ENCODE measurements at regions not wholly inside any gene's neighbourhood (a gene's known extent, or its start where the extent isn't known, plus 50 kb on each side); places are given as distances from the start of the nearest gene placed in this dataset.

DNA sequence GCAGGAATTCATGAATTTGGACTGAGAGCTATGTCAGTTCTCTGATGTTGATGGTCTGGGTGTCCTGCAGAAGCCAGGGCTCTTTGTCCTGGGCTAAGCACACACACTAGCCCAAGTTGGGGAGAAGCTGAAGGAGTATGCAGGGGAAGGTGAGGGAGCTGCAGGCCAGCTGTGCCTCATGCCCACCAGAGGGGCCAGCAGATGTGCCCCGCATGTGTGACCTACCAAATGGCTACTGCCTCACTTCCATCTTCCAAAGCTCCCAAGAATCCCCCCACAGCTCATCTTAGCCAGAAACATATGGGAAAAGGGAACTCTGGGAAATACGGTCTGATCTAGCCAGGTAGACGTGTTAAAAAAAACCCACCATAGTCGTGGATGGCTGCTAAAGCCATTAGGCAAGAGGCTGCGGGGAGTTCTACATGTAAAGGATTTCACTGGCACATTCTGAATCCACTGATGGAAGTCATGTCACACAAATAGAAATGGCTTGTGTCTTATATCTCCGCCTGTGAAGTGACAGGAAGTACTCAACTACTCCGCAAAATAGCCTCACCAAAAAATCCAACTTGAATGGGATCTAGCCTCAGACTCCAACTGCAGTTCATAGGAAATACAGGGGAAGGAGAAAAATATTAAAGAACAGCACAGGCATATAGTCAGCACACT lies 96.3 kb upstream of the CLMP start:
- no peak for DNase-seq (ENCODE audit: low spot score)
- TF ChIP-seq, protein P1, sequence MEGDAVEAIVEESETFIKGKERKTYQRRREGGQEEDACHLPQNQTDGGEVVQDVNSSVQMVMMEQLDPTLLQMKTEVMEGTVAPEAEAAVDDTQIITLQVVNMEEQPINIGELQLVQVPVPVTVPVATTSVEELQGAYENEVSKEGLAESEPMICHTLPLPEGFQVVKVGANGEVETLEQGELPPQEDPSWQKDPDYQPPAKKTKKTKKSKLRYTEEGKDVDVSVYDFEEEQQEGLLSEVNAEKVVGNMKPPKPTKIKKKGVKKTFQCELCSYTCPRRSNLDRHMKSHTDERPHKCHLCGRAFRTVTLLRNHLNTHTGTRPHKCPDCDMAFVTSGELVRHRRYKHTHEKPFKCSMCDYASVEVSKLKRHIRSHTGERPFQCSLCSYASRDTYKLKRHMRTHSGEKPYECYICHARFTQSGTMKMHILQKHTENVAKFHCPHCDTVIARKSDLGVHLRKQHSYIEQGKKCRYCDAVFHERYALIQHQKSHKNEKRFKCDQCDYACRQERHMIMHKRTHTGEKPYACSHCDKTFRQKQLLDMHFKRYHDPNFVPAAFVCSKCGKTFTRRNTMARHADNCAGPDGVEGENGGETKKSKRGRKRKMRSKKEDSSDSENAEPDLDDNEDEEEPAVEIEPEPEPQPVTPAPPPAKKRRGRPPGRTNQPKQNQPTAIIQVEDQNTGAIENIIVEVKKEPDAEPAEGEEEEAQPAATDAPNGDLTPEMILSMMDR (IDR thresholded peaks at IDR 0.05; ENCODE audit: extremely low read depth, missing control alignments) = no peak

DNA sequence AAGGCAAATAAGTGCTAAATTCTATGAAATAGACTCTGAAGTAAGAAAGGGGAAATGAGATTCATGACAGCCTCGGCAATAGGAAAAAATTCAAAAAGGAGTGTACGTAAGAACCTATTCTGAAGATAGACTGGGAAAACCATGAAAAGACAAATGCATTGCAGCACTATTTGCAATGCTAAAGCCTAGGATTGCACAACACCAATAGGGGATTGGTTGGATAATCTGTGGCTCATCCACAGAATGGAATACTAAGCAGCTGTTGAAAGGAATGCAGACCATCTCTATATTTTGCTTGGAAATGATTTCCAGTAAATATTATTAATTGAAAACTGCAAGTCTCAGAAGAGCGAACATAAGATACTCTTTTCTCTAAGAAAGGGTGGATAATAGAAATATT lies 91.7 kb upstream of the CLMP start:
- TF ChIP-seq, protein P1 (IDR thresholded peaks at IDR 0.05; ENCODE audit: extremely low read depth, missing control alignments) = no peak
- no peak for DNase-seq (ENCODE audit: low spot score)

DNA sequence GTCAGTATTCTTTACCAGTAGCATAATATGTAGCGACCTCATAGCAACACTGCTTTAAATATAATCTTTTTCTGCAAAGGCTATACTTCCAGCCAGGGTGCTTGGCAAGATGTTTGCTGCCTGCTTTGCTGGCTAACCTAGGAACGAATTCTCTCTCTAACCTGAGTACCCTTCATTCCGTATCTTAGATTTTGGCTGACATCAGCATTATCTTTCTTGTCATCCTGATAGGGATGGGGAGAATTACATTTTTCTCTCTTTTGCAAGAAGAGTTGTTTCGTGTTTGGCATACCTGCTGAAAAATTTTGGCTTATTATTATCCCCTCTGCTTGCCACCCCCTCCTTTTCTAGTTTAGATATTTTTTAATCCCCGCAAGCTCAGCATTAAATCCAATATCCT lies 91.2 kb upstream of the CLMP start:
- no peak for DNase-seq (ENCODE audit: low spot score)
- TF ChIP-seq, protein P1 (IDR thresholded peaks at IDR 0.05; ENCODE audit: extremely low read depth, missing control alignments) = no peak

DNA sequence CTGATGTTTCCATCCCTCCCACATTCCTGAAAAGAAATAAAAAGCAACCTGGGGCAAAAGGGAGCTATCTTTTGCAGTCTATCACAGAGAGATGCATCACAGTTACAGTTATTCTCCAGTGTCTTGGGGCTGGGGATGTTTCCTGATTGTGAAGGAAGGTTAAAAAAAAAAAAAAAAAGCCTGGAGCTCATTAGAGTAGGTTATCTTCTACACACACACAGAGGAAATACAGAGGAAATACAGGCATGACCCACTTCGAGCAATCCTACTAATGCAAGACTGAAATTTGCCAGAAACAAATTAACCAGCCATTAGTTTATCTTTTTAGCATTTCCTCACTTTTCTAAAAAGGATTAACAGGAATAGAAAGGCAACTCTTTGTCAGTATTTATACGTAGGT lies 89.4 kb upstream of the CLMP start:
- DNase-seq (ENCODE audit: low spot score) = no peak
- TF ChIP-seq, protein P1 (IDR thresholded peaks at IDR 0.05; ENCODE audit: extremely low read depth, missing control alignments) = no peak

DNA sequence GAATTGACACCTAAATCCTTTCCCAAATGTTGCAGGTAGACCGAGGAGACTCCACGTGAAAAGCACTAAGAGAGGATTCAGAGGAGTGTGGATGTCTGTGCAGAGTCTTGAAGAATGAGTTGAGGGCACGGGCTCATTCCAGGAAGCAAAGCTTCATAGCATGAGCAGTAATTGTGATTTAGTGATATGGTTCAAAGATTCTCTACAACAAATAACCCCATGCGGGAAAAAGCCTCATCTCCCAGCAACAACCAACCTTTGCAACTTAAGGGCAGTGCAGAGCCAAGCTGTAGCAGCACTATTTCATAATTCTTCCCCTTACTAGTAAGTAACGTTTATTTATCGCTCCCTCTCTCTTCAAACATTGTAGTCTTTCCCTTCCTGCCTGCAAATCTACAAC lies 87.5 kb upstream of the CLMP start:
- DNase-seq (ENCODE audit: low spot score) = no peak
- TF ChIP-seq, protein P1 (IDR thresholded peaks at IDR 0.05; ENCODE audit: extremely low read depth, missing control alignments) = no peak

DNA sequence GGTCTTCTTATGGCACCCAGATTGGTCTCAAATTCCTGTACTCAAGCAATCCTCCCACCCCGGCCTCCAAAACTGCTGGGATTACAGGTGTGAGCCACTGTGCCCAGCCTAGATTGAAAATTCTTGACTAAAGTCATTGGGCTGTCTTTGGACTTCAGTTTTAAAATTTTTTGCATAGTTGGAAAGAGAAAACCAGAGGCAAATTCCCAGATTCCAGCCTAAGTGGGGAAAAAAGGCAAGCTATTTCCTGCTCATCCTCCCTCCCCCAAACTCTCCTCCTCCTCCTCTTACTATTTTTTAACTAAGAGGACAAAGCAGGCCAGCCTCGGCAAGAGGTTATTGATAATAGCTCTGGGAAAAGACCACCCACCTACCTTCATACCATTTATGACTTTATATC lies 78.6 kb upstream of the CLMP start:
- DNase-seq (ENCODE audit: low spot score) = no peak
- TF ChIP-seq, protein P1 (IDR thresholded peaks at IDR 0.05; ENCODE audit: extremely low read depth, missing control alignments) = no peak

DNA sequence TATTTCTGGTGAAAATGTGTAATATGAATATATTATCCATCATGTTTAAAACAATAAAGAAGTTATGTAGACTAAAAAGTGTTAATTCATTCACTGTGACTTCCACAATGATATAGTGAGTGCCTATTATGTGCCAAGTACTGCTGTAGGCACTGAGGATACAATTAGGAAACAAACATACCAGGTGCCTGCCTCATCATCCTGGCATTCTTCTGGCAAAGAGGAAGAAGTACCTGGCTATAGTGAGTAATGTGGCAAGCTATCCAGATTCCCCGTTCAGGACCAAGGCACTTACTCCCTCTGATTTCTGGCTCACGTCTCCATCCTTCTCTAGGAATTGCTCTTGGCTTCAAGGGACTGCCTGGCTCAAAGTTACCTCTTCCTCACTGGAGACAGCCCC lies 77.5 kb upstream of the CLMP start:
- no peak for DNase-seq (ENCODE audit: low spot score)
- TF ChIP-seq, protein P1 (IDR thresholded peaks at IDR 0.05; ENCODE audit: extremely low read depth, missing control alignments) = no peak

Measured in GM20000 (cell line).